ENCODE measurements at regions not wholly inside any gene's neighbourhood (a gene's known extent, or its start where the extent isn't known, plus 50 kb on each side); places are given as distances from the start of the nearest gene placed in this dataset.

DNA sequence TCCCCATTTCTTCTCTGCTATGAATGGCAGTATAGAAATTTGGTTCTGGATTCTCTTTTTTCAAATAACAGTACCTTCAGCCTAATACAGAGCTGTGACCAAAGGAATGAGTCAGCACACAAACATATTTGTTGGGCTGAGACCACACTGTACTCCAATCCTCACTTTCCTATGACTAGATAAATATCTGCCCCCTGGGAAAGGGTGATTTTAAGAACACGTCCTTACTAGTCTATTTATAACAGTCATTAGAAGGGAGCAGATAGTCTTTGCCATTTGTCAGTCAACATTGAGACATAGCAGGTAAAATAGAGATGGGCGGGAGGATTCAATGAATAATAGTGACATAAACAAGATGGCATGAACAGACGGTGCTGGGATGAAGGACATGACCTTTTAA lies 461.3 kb downstream of the MCTP2 start:
- Histone ChIP-seq H3K27ac (no peak overlapping the region), H3K4me3 (no peak overlapping the region)

DNA sequence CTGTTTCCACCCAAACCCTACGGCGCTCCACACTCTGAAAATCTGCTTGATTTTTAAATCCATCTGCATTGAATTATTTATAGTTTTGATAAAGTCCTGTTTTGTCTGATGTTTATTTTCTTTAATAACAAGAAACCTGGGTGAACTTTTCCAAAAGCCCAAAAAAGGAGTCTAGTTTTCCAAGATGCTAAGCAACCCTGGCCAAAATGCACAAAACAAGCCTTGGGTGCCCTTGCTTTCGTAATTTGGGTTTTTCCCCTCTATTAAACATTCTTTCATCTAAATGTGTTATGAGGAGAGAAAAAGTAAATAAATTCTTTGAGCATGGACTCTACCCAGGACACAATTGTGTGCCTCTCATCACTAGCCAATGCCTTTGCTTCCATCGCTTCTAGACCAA lies 468.9 kb downstream of the MCTP2 start:
- H3K4me3 ChIP-seq: no peak overlapping the region
- TF ChIP-seq, protein P1, sequence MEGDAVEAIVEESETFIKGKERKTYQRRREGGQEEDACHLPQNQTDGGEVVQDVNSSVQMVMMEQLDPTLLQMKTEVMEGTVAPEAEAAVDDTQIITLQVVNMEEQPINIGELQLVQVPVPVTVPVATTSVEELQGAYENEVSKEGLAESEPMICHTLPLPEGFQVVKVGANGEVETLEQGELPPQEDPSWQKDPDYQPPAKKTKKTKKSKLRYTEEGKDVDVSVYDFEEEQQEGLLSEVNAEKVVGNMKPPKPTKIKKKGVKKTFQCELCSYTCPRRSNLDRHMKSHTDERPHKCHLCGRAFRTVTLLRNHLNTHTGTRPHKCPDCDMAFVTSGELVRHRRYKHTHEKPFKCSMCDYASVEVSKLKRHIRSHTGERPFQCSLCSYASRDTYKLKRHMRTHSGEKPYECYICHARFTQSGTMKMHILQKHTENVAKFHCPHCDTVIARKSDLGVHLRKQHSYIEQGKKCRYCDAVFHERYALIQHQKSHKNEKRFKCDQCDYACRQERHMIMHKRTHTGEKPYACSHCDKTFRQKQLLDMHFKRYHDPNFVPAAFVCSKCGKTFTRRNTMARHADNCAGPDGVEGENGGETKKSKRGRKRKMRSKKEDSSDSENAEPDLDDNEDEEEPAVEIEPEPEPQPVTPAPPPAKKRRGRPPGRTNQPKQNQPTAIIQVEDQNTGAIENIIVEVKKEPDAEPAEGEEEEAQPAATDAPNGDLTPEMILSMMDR (IDR thresholded peaks at IDR 0.05; ENCODE audit: low read depth, low read length): no peak
- H3K36me3 ChIP-seq: no peaks in the 10 kb centered on the region
- no peaks in the 10 kb centered on the region for H3K9me3 ChIP-seq (ENCODE audit: low read depth)
- H3K27me3 ChIP-seq: no peaks in the 10 kb centered on the region
- H3K4me1 ChIP-seq (ENCODE audit: low read depth): no peaks in the 10 kb centered on the region
- no peak overlapping the region for H3K27ac ChIP-seq
- DNase-seq (ENCODE audit: low read depth in 1 of 2, low spot score in 1 of 2): no peak

More for the DNA sequence above, 461.3 kb downstream of the MCTP2 start:
- no peaks in the 10 kb centered on the region for H3K4me1 ChIP-seq (ENCODE audit: low read depth)
- no peaks in the 10 kb centered on the region for H3K9me3 ChIP-seq (ENCODE audit: low read depth)
- TF ChIP-seq, protein P1 (IDR thresholded peaks at IDR 0.05; ENCODE audit: low read depth, low read length): no peak
- DNase-seq (ENCODE audit: low read depth in 1 of 2, low spot score in 1 of 2): no peak
- H3K27me3 ChIP-seq: no peaks in the 10 kb centered on the region
- H3K36me3 ChIP-seq: no peaks in the 10 kb centered on the region

DNA sequence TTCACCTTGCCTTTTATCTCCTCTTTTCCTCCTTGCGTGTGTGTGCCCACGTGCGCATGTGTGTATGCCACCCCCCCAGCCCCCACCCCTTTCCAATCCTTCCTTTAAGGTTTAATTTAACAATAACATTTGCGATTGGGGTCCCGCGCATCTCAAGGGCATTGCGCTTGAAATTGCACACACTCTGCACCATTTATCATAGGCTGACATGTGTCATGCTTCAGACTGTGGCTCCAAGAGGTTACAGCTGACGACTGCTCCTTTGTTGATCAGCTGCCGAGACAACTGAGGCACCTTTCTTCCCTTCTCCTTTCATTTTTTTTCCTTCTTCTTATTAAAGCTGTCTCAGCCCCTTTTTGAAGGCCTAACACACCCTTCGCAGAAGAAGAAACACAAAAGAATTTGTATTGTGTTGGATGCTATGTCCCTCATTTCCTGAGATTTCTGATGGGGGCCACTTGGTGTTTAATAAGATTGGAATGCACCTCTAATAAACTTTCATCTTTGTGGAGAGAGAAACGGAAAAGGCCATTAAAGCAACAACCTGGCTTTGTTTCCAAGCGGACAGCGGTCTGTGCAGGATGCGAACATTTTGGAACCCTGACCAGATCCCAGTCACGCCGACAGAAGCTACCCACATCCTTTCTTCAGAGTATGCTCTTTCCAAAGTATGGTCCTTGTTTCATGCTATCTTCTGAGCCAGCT lies 470.1 kb downstream of the MCTP2 start:
- Histone ChIP-seq H3K36me3 (no peaks in the 10 kb centered on the region), H3K4me3 (no peak overlapping the region), H3K27me3 (no peaks in the 10 kb centered on the region), H3K4me1 (ENCODE audit: low read depth) (no peaks in the 10 kb centered on the region), H3K27ac (no peak overlapping the region), H3K9me3 (ENCODE audit: low read depth) (no peaks in the 10 kb centered on the region)
- TF ChIP-seq, protein P1 (IDR thresholded peaks at IDR 0.05; ENCODE audit: low read depth, low read length): no peak
- no peak for DNase-seq (ENCODE audit: low read depth in 1 of 2, low spot score in 1 of 2)

DNA sequence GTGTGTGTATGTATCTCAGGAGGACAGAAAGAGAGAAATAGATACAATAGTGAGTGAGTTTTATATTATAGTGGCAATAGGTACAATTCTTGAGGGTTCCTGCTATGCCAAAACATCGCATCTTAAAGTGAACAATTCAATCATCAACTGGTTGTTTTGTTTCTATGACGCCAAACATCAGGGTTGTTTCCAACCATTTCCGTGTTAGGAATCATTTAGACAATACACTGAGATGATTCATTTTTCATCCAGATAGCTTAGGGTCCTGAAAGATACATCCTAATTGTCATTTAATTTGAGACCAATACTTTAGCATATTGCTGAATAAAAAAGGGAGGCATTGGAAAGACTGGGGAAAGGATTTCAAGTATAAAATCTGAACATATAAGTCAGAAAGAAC lies 472.2 kb downstream of the MCTP2 start:
- Histone ChIP-seq H3K4me1 (ENCODE audit: low read depth) (no peaks in the 10 kb centered on the region), H3K27ac (no peak overlapping the region), H3K4me3 (no peak overlapping the region), H3K9me3 (ENCODE audit: low read depth) (no peaks in the 10 kb centered on the region), H3K36me3 (no peaks in the 10 kb centered on the region), H3K27me3 (no peaks in the 10 kb centered on the region)
- TF ChIP-seq, protein P1 (IDR thresholded peaks at IDR 0.05; ENCODE audit: low read depth, low read length): no peak
- no peak for DNase-seq (ENCODE audit: low read depth in 1 of 2, low spot score in 1 of 2)

DNA sequence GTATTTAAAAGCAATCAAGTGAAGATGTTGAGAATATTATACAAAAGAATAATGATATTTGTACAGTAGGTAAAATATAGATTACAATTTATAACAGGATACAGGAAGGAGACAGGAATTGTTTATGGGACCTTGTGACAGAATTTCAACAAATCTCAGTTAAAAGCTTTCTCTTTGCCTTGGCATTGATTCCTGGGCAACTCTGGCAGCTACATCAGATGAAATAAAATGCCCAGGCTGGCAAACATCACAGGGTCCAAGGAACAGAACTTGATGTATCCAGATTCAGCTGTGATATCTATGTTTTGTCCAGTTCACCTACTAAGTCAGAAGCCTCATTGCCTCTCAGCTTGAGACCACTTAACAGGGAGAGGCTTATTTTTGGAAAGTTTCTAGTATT lies 473.1 kb downstream of the MCTP2 start:
- no peaks in the 10 kb centered on the region for H3K9me3 ChIP-seq (ENCODE audit: low read depth)
- DNase-seq (ENCODE audit: low read depth in 1 of 2, low spot score in 1 of 2): no peak
- H3K4me1 ChIP-seq (ENCODE audit: low read depth): no peaks in the 10 kb centered on the region

More for the DNA sequence above, 473.1 kb downstream of the MCTP2 start:
- no peak overlapping the region for H3K27ac ChIP-seq
- H3K27me3 ChIP-seq: no peaks in the 10 kb centered on the region
- TF ChIP-seq, protein P1 (IDR thresholded peaks at IDR 0.05; ENCODE audit: low read depth, low read length): no peak
- H3K36me3 ChIP-seq: no peaks in the 10 kb centered on the region
- H3K4me3 ChIP-seq: no peak overlapping the region

All from cardiac muscle cell (in vitro differentiated cells and primary cell).